Smooth muscle cell (in vitro differentiated cells): ENCODE measurements at regions not wholly inside any gene's neighbourhood (a gene's known extent, or its start where the extent isn't known, plus 50 kb on each side); places are given as distances from the start of the nearest gene placed in this dataset.

Experiments used
- DNase-seq: peaks from one replicate; lab custom pipeline; 2025; ENCODE audit not compliant: unreplicated experiment; lab: John Stamatoyannopoulos, UW
- H2AFZ ChIP-seq: fragments of 200-600 bp; sonication (generic); 2 replicates; pipeline ENCODE4 v1.6.0; 2016; ENCODE audit warnings: antibody characterized with exemption, low read depth, mild to moderate bottlenecking
- H3F3A ChIP-seq: fragments of 200-600 bp; sonication (generic); 2 replicates; pipeline ENCODE4 v1.6.0; 2017; ENCODE audit warnings: antibody characterized with exemption, low read depth
- H3K27ac ChIP-seq: fragments of 200-600 bp; sonication (generic); 2 replicates; pipeline ENCODE4 v1.5.1; 2016; ENCODE audit warnings: low read depth, mild to moderate bottlenecking
- H3K27me3 ChIP-seq: fragments of 200-600 bp; sonication (generic); 2 replicates; pipeline ENCODE4 v1.6.1; 2016; ENCODE audit warnings: low read depth, mild to moderate bottlenecking
- H3K36me3 ChIP-seq: fragments of 200-600 bp; sonication (generic); 2 replicates; pipeline ENCODE4 v1.5.1; 2016; ENCODE audit warnings: low read depth
- H3K4me1 ChIP-seq: fragments of 200-600 bp; sonication (generic); 2 replicates; pipeline ENCODE4 v1.5.1; 2016; ENCODE audit warnings: low read depth
- H3K4me2 ChIP-seq: fragments of 200-600 bp; sonication (generic); 2 replicates; pipeline ENCODE4 v1.6.0; 2016; ENCODE audit warnings: mild to moderate bottlenecking
- H3K4me3 ChIP-seq: fragments of 200-600 bp; sonication (generic); 2 replicates; pipeline ENCODE4 v1.5.1; 2016; ENCODE audit warnings: mild to moderate bottlenecking
- H3K79me2 ChIP-seq: fragments of 200-600 bp; sonication (generic); 2 replicates; pipeline ENCODE4 v1.6.0; 2016; ENCODE audit warnings: low read depth, mild to moderate bottlenecking
- H3K9ac ChIP-seq: fragments of 200-600 bp; sonication (generic); 2 replicates; pipeline ENCODE4 v1.6.0; 2016; ENCODE audit warnings: low read depth
- H3K9me3 ChIP-seq: fragments of 200-600 bp; sonication (generic); replicated peaks from 2 replicates; pipeline ENCODE4 v1.5.1; 2016; ENCODE audit warnings: low read depth
- H4K20me1 ChIP-seq: fragments of 200-600 bp; sonication (generic); 2 replicates; pipeline ENCODE4 v1.6.0; 2016; ENCODE audit warnings: low read depth
- WGBS: methylation state at CpG from one replicate; pipeline ENCODE4 v1.1.7; 2016; ENCODE audit warnings: low lambda C conversion rate; 5-methylcytosine and 5-hydroxymethylcytosine counted together
- TF ChIP-seq, protein P1 (sequence below): fragments of 200-600 bp; sonication (generic); IDR thresholded peaks from 2 replicates; pipeline ENCODE4 v1.5.1; 2017; ENCODE audit warnings: borderline replicate concordance, mild to moderate bottlenecking, antibody characterized with exemption; ENCODE audit not compliant: insufficient read depth, poor library complexity, severe bottlenecking

DNA sequence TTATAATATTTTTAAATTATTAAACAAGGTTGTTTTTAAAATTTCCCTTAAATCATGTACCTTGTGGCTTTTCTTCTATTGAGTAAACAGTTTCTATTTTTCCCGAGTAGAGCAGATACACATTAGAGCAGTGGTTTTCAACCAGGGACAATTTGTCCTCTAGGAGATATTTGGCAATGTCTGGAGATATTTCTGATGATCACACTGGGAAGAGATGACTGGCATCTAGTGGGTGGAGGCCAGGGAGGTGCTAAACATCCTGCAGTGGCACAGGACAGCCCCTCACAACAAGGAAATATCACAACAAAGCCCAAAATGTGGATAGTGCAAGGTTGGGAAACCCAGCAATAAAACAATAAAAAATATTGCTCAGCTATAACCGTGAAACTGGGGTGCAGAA, 113.0 kb upstream of the PTPRG start:
- Histone ChIP-seq H3K27ac (no peak overlapping the region), H4K20me1 (no peaks in the 10 kb centered on the region), H3K27me3 (no peaks in the 10 kb centered on the region), H2AFZ (no peak overlapping the region), H3F3A (no peaks in the 10 kb centered on the region), H3K4me1 (no peaks in the 10 kb centered on the region), H3K9ac (no peak overlapping the region), H3K36me3 (no peaks in the 10 kb centered on the region), H3K4me3 (no peak overlapping the region), H3K79me2 (no peaks in the 10 kb centered on the region), H3K9me3 (no peaks in the 10 kb centered on the region), H3K4me2 (no peak overlapping the region)
- 87% methylated on average over 2 of the region's 2 CpGs for WGBS
- TF ChIP-seq, protein P1, sequence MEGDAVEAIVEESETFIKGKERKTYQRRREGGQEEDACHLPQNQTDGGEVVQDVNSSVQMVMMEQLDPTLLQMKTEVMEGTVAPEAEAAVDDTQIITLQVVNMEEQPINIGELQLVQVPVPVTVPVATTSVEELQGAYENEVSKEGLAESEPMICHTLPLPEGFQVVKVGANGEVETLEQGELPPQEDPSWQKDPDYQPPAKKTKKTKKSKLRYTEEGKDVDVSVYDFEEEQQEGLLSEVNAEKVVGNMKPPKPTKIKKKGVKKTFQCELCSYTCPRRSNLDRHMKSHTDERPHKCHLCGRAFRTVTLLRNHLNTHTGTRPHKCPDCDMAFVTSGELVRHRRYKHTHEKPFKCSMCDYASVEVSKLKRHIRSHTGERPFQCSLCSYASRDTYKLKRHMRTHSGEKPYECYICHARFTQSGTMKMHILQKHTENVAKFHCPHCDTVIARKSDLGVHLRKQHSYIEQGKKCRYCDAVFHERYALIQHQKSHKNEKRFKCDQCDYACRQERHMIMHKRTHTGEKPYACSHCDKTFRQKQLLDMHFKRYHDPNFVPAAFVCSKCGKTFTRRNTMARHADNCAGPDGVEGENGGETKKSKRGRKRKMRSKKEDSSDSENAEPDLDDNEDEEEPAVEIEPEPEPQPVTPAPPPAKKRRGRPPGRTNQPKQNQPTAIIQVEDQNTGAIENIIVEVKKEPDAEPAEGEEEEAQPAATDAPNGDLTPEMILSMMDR = no peak
- DNase-seq = no peak

DNA sequence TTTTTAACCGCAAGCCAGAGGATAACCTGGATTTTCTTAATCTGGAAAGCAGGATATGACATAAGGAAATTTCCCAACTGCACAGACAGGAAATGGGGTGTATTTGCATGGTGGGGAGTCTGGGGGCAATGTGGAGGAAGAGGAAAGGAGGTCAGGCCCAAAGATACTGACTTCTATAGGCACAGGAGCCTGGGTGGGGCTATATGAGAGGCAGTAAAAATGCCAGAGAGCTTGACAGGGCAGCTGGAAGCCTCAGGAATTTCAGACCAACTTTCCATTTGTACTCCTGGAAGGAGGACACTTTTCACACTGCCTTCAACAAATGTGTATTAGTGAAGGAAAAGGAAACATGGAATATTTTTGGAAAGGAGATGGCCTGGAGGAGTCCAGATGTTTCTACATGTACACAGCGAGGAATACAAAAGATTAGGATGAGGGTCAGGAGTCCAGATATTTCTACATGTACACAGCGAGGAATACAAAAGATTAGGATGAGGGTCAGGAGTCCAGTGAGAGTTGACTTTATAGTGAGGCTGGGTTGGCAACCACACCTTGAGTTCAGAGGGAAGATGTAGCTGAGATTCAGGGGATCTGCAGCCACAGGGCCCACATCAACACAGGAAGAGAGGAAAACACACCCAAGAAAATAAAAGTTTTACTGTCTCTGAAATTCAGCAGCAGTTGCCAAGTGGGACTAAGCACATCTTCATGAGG, 111.9 kb upstream of the PTPRG start:
- Histone ChIP-seq H3K4me3 (no peak overlapping the region), H3K36me3 (no peaks in the 10 kb centered on the region), H3K9me3 (no peaks in the 10 kb centered on the region), H3K4me1 (peaks cover 6% of the 10 kb centered on the region), H3K9ac (no peak overlapping the region), H3K27me3 (no peaks in the 10 kb centered on the region), H2AFZ (no peak overlapping the region), H3K27ac (no peak overlapping the region), H4K20me1 (no peaks in the 10 kb centered on the region), H3K4me2 (no peak overlapping the region), H3F3A (no peaks in the 10 kb centered on the region), H3K79me2 (no peaks in the 10 kb centered on the region)
- DNase-seq = no peak
- TF ChIP-seq, protein P1 = no peak
- WGBS = 87% methylated on average over 3 of the region's 3 CpGs

- H4K20me1 ChIP-seq = no peaks in the 10 kb centered on the region
- TF ChIP-seq, protein P1 = no peak
- 42% methylated on average over 2 of the region's 2 CpGs for WGBS
- H3K9me3 ChIP-seq = no peaks in the 10 kb centered on the region
- H3K4me1 ChIP-seq = peaks cover 8% of the 10 kb centered on the region
- H2AFZ ChIP-seq = no peak overlapping the region
- H3K36me3 ChIP-seq = no peaks in the 10 kb centered on the region
- no peaks in the 10 kb centered on the region for H3K79me2 ChIP-seq
- H3K4me3 ChIP-seq = no peak overlapping the region
- H3K27ac ChIP-seq = no peak overlapping the region
- no peaks in the 10 kb centered on the region for H3K27me3 ChIP-seq
- no peak overlapping the region for H3K4me2 ChIP-seq
- DNase-seq = no peak
- H3F3A ChIP-seq = no peaks in the 10 kb centered on the region
- H3K9ac ChIP-seq = no peak overlapping the region
Measured at GRCh38 chr3:61450866-61451265, 110.5 kb upstream of the PTPRG start.

DNA sequence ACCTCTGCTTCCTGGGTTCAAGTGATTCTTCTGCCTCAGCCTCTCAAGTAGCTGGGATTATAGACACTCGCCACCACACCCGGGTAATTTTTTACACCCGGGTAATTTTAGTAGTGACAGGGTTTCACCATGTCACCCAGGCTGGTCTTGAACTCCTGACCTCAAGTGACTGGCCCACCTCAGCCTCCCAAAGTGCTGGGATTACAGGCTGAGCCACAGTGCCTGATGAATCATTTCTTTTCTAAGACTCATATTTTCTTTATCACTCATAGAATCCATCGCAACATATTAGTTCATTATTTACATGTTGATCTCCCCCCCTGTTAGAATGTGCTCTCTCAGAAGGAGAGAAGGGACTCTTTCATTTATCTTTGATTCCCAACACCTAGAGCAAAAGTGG, 109.5 kb upstream of the PTPRG start:
- TF ChIP-seq, protein P1 = no peak
- 73% methylated on average over 4 of the region's 4 CpGs for WGBS
- H3K27me3 ChIP-seq = no peaks in the 10 kb centered on the region
- no peak overlapping the region for H2AFZ ChIP-seq
- no peaks in the 10 kb centered on the region for H3K79me2 ChIP-seq
- peak overlapping the region; percentile 63 for H3K27ac ChIP-seq
- no peaks in the 10 kb centered on the region for H4K20me1 ChIP-seq
- H3F3A ChIP-seq = no peaks in the 10 kb centered on the region
- H3K4me3 ChIP-seq = no peak overlapping the region
- no peak overlapping the region for H3K9ac ChIP-seq
- H3K9me3 ChIP-seq = no peaks in the 10 kb centered on the region
- H3K4me2 ChIP-seq = peak overlapping the region; percentile 3
- DNase-seq = no peak
- H3K4me1 ChIP-seq = peaks cover 8% of the 10 kb centered on the region
- H3K36me3 ChIP-seq = no peaks in the 10 kb centered on the region
